NB4 (cell line): ENCODE measurements at regions not wholly inside any gene's neighbourhood (a gene's known extent, or its start where the extent isn't known, plus 50 kb on each side); places are given as distances from the start of the nearest gene placed in this dataset.

Experiments
- DNase-seq: peaks from one replicate; pipeline ENCODE4 v3.0.0; 2010; ENCODE audit warnings: low read depth
- H3K4me3 ChIP-seq: one replicate; pipeline ENCODE4 v1.5.1; 2011; ENCODE audit warnings: mild to moderate bottlenecking, low read depth, low read length, moderate library complexity
- MYC ChIP-seq: IDR thresholded peaks from 2 replicates; pipeline ENCODE4 v1.6.1; 2011; ENCODE audit warnings: low read depth, low read length
- POLR2A ChIP-seq: IDR thresholded peaks from 2 replicates; pipeline ENCODE4 v1.6.1; 2011; ENCODE audit warnings: mild to moderate bottlenecking; ENCODE audit not compliant: insufficient read length; ENCODE audit errors: extremely low read depth
- TF ChIP-seq, protein P1 (sequence below): IDR thresholded peaks from 2 replicates; pipeline ENCODE4 v1.6.1; 2011; ENCODE audit warnings: low read depth, low read length
- TF ChIP-seq, protein P2 (sequence below): IDR thresholded peaks from one replicate; pipeline ENCODE4 v1.5.1; 2012; ENCODE audit warnings: low read depth, low read length

DNA sequence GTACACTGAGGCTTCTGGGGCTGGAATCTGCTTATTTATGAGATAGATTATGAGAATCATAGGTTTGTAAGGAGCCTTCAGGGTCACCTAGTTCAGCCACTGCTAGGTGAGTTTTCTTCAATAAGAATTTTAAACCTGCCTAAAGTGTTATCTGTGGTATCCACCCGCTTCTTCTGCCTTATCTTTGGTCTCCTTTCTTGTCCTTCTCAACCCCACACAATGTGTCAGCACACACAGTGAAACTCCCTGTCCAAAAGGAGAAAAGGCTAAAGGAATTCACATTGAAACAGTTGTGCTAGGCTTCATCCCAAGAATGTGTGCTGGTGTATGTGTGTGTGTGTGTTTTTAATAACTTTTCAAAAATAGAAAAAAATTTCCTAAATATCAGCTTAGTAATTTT, 259.3 kb upstream of the BTG1 start:
- no peak overlapping the region for H3K4me3 ChIP-seq
- TF ChIP-seq, protein P1, sequence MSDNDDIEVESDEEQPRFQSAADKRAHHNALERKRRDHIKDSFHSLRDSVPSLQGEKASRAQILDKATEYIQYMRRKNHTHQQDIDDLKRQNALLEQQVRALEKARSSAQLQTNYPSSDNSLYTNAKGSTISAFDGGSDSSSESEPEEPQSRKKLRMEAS, result no peak
- TF ChIP-seq POLR2A, result no peak
- TF ChIP-seq MYC, result no peak
- TF ChIP-seq, protein P2, sequence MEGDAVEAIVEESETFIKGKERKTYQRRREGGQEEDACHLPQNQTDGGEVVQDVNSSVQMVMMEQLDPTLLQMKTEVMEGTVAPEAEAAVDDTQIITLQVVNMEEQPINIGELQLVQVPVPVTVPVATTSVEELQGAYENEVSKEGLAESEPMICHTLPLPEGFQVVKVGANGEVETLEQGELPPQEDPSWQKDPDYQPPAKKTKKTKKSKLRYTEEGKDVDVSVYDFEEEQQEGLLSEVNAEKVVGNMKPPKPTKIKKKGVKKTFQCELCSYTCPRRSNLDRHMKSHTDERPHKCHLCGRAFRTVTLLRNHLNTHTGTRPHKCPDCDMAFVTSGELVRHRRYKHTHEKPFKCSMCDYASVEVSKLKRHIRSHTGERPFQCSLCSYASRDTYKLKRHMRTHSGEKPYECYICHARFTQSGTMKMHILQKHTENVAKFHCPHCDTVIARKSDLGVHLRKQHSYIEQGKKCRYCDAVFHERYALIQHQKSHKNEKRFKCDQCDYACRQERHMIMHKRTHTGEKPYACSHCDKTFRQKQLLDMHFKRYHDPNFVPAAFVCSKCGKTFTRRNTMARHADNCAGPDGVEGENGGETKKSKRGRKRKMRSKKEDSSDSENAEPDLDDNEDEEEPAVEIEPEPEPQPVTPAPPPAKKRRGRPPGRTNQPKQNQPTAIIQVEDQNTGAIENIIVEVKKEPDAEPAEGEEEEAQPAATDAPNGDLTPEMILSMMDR, result no peak
- no peak for DNase-seq

DNA sequence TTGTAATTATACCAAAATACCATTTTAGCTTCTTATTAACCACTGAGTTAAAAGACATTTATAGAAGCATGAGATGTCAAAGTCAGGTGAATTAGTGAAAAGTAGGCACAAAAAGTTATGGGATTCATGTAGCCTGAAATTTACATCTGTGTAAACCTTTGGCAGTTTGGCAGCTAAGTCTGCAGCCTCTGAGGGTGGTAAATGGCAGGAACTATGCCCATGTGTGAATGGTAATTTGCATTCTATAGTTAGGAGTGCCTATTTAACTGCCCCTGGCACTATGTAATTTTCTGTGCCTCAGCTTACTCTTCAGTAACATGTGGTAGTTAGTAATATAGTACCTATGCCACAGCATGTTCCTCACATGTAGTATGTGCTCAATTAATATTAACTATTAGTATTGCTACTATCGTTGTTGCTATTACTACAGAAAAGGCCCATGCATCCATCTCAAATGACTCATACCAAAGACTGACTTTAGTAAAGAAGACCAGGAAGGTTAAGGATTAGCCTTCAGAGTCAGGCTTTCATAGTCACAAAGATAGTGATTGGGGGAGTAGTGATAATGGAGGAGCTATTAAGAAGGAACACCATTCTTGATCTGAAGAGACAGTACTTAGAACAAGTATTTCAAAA, 258.7 kb upstream of the BTG1 start:
- no peak overlapping the region for H3K4me3 ChIP-seq
- DNase-seq, result no peak
- TF ChIP-seq, protein P2, result no peak
- TF ChIP-seq MYC, result no peak
- no peak for TF ChIP-seq POLR2A
- TF ChIP-seq, protein P1, result no peak

DNA sequence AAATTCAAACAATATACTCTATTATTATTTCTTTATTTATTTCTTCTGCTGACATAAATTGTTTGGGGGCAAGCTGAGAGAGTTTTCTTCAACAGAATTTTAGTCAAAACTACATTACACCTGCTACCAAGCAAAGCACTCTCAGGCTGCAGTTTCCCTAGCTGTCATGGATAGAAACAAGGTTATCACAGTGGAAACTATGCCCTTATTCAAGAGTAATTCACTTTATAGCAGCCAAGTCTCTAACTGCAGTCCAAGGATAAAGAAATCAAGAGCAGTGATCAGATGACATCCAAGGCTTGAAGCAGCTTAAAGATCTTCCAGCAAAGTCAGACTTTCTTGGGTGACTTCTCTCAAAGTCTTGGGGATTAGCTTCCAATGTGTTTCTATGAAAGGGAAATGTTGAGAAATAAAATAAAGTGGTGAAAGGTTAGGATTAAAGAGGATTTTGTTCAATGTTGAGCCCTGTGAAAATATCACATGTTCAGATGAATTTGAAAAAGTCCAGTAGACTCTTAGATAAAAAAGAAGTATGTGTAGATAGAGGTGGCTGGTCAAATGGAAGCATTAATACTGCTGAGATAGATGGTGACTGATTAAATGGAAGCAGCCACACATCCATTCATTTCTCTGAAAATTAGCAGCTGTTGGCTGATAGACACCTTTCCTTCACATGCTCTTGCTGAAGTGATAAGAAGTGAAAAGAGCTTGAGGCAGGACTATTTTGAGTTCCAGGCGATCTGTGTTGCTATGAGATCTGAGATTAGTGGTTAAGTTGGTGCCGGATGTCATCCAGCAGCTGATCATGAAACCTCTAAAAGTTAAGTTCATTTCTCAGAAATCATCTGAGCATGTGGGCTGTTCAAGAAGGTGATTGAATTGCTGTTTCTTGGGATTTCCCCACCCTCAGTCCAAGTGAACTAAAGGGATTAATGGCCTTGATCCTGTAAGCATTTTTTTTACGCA, 257.8 kb upstream of the BTG1 start:
- no peak for DNase-seq
- no peak overlapping the region for H3K4me3 ChIP-seq
- TF ChIP-seq, protein P1, result no peak
- TF ChIP-seq POLR2A (no peak), MYC (no peak)
- TF ChIP-seq, protein P2, result no peak

DNA sequence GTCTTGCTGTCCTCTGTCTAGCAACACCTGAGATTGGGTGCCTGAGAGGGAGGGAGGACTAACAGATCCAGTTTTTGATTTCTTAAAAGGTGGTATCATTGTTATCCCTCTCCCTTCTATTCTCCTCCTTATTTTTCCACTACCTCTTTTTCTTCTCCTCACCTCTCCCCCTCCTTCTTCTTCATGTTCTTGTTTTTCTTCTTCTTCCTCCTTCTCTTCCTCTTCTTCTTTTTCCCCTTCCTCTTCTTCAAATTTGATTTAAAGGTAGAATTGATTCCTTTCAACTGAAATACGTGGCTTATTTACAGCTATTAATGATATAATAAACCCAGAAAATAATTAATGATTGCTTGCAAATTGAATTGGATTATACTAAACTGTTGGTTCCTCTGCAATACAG, 256.8 kb upstream of the BTG1 start:
- TF ChIP-seq, protein P2, result no peak
- no peak overlapping the region for H3K4me3 ChIP-seq
- DNase-seq, result no peak

DNA sequence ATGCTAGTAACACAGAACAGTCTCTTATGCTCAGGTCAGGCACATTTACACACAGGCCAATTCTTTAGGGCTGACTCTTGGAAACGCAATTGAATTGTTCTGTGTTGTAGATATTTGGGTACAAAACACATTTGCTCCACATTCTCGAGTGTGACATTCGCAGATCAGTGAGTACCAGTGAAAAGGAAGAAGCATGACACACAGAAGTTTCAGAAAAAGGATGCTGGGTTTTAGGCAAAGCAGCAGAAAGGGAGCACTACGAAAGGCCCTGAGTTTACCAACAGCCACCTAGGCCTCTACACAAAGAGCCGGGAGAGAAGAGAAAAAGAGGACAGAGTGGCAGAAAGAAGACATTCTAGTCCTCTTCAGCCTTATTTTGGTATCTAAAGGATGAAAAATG, 254.4 kb upstream of the BTG1 start:
- DNase-seq, result no peak
- no peak overlapping the region for H3K4me3 ChIP-seq
- TF ChIP-seq, protein P2, result no peak
